ENCODE measurements at regions not wholly inside any gene's neighbourhood (a gene's known extent, or its start where the extent isn't known, plus 50 kb on each side); places are given as distances from the start of the nearest gene placed in this dataset.
"Not testable (repeated sequence)": the region's sequence is repeated elsewhere in the genome, so short reads cannot be mapped to it uniquely, and the experiment has no call there.

GRCh38 chr10:108975459-108976058, 947.8 kb downstream of the XPNPEP1 start:
- TF ChIP-seq, protein P1, sequence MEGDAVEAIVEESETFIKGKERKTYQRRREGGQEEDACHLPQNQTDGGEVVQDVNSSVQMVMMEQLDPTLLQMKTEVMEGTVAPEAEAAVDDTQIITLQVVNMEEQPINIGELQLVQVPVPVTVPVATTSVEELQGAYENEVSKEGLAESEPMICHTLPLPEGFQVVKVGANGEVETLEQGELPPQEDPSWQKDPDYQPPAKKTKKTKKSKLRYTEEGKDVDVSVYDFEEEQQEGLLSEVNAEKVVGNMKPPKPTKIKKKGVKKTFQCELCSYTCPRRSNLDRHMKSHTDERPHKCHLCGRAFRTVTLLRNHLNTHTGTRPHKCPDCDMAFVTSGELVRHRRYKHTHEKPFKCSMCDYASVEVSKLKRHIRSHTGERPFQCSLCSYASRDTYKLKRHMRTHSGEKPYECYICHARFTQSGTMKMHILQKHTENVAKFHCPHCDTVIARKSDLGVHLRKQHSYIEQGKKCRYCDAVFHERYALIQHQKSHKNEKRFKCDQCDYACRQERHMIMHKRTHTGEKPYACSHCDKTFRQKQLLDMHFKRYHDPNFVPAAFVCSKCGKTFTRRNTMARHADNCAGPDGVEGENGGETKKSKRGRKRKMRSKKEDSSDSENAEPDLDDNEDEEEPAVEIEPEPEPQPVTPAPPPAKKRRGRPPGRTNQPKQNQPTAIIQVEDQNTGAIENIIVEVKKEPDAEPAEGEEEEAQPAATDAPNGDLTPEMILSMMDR (IDR thresholded peaks at IDR 0.05; ENCODE audit: extremely low read depth, missing control alignments) = no peak
- DNase-seq (ENCODE audit: low spot score) = no peak

- peak; percentile 13 for DNase-seq (ENCODE audit: low spot score)
- TF ChIP-seq, protein P1 (IDR thresholded peaks at IDR 0.05; ENCODE audit: extremely low read depth, missing control alignments) = no peak
Measured at GRCh38 chr10:108970016-108970415, 953.3 kb downstream of the XPNPEP1 start.

DNA sequence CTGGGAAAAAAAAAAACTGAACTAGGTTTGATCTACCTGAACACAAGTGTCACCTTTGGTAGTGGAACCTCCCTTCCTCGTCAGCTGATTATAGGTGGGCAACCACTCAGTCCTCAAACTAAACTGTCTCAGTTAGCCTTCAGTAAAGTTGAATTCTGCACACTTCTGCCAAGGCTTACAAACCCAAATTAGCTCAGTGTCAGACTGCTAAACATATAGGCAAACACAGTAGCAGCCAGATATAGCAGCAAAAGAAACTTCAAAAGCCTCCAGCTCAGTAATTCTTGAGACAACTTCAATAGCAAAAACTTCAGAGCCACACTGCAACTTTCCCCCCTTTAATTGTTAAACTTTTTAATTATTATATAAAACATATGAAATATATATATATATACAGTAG, 956.9 kb downstream of the XPNPEP1 start:
- DNase-seq (ENCODE audit: low spot score) = no peak
- TF ChIP-seq, protein P1 (IDR thresholded peaks at IDR 0.05; ENCODE audit: extremely low read depth, missing control alignments) = no peak

DNA sequence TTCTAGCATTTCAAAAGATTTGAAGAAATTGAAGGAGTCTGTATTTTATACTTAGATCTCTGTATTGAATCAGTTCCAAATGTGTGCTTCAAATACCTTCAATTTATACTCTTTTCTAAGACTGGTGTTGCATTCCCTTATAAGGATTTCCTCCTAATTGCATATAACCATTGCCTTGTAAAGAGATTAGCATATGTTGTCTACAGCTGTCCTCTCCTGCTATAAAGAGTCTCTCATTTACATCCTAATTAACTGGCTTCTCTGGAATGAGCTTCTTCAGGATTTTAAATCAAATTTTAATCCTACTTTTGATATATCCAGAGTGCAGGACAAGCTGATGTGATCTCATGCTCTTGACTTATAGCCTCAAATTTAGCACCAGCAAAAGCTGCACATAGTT, 957.3 kb downstream of the XPNPEP1 start:
- TF ChIP-seq, protein P1 (IDR thresholded peaks at IDR 0.05; ENCODE audit: extremely low read depth, missing control alignments) = no peak
- no peak for DNase-seq (ENCODE audit: low spot score)

- no peak for DNase-seq (ENCODE audit: low spot score)
- TF ChIP-seq, protein P1 (IDR thresholded peaks at IDR 0.05; ENCODE audit: extremely low read depth, missing control alignments) = no peak
Measured at GRCh38 chr10:108962172-108962571, 961.1 kb downstream of the XPNPEP1 start.

- no peak for DNase-seq (ENCODE audit: low spot score)
- TF ChIP-seq, protein P1 (IDR thresholded peaks at IDR 0.05; ENCODE audit: extremely low read depth, missing control alignments) = no peak
Measured at GRCh38 chr10:108957681-108958080, 965.6 kb downstream of the XPNPEP1 start.

DNA sequence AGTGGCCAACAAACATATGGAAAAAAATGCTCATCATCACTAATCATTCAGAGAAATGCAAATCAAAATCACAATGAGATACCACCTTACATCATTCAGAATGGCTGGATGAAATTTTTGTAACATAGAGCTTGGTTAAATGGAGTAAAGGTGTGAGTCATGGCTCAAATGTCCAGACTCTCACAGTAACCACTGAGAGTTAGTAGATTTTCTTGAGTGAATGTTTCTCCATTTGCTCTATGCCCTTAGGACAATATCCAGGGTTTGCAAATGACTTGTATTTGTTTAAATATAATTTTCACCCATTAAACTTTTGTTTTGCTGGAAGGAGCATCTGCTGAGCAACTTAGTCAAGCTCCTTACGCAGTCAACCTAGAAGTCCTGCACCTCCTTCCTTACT, 967.2 kb downstream of the XPNPEP1 start:
- DNase-seq (ENCODE audit: low spot score) = no peak
- TF ChIP-seq, protein P1 (IDR thresholded peaks at IDR 0.05; ENCODE audit: extremely low read depth, missing control alignments) = no peak

- not testable (repeated sequence) for DNase-seq (ENCODE audit: low spot score)
Measured at GRCh38 chr10:108920029-108920428, 1003.3 kb downstream of the XPNPEP1 start.

All from GM20000 (cell line).